GM23338 (cell line): ENCODE measurements at regions not wholly inside any gene's neighbourhood (a gene's known extent, or its start where the extent isn't known, plus 50 kb on each side); places are given as distances from the start of the nearest gene placed in this dataset.
A peak's percentile ranks its signal among the peaks of the same experiment; 100 is the strongest.

Experiments
- ATAC-seq: fragments of 200-7000 bp; cut with Tn5 transposase; 3 replicates; pipeline ENCODE4 v1.9.1; 2020
- DNase-seq: peaks from one replicate; pipeline ENCODE4 v3.0.0-alpha.2; 2015; ENCODE audit warnings: low spot score
- H2AFZ ChIP-seq: fragments of 200-600 bp; sonication (generic); 2 replicates; pipeline ENCODE4 v1.8.0; 2016; ENCODE audit warnings: antibody characterized with exemption, mild to moderate bottlenecking, moderate library complexity
- H3F3A ChIP-seq: fragments of 200-600 bp; sonication (generic); replicated peaks from 2 replicates; pipeline ENCODE4 v1.8.0; 2017; ENCODE audit warnings: antibody characterized with exemption, mixed run types, low read depth
- H3K27ac ChIP-seq: fragments of 200-600 bp; sonication (generic); 2 replicates; pipeline ENCODE4 v1.6.1; 2016; ENCODE audit warnings: low read depth
- H3K27me3 ChIP-seq: fragments of 200-600 bp; sonication (generic); 2 replicates; pipeline ENCODE4 v1.8.0; 2016; ENCODE audit warnings: mild to moderate bottlenecking, mixed run types, moderate library complexity; ENCODE audit not compliant: insufficient read depth
- H3K36me3 ChIP-seq: fragments of 200-600 bp; sonication (generic); 2 replicates; pipeline ENCODE4 v1.8.0; 2016; ENCODE audit warnings: mild to moderate bottlenecking; ENCODE audit not compliant: insufficient read depth
- H3K4me1 ChIP-seq: fragments of 200-600 bp; sonication (generic); 2 replicates; pipeline ENCODE4 v1.8.0; 2016; ENCODE audit warnings: mild to moderate bottlenecking, moderate library complexity; ENCODE audit not compliant: insufficient read depth
- H3K4me2 ChIP-seq: fragments of 200-600 bp; sonication (generic); 2 replicates; pipeline ENCODE4 v1.7.1; 2017; ENCODE audit warnings: mixed run types
- H3K4me3 ChIP-seq: fragments of 200-600 bp; sonication (generic); 2 replicates; pipeline ENCODE4 v1.6.1; 2016; ENCODE audit warnings: mixed run types
- H3K79me2 ChIP-seq: fragments of 200-600 bp; sonication (generic); replicated peaks from 2 replicates; pipeline ENCODE4 v1.8.0; 2017; ENCODE audit warnings: mild to moderate bottlenecking; ENCODE audit not compliant: insufficient read depth
- H3K9me2 ChIP-seq: fragments of 200-600 bp; sonication (generic); 2 replicates; pipeline ENCODE4 v1.8.0; 2017; ENCODE audit not compliant: insufficient read depth
- H4K20me1 ChIP-seq: fragments of 200-600 bp; sonication (generic); replicated peaks from 2 replicates; pipeline ENCODE4 v1.8.0; 2017; ENCODE audit warnings: mild to moderate bottlenecking; ENCODE audit not compliant: insufficient read depth
- H3K27ac Mint-ChIP-seq: 2 replicates; pipeline ENCODE4 v1.8.0; 2020; ENCODE audit warnings: inconsistent platforms, mild to moderate bottlenecking, moderate library complexity, mixed read lengths
- H3K27me3 Mint-ChIP-seq: 3 replicates; pipeline ENCODE4 v1.8.0; 2022; ENCODE audit warnings: low read depth, mild to moderate bottlenecking, moderate library complexity, mixed read lengths, inconsistent platforms; ENCODE audit not compliant: insufficient read depth, poor library complexity
- H3K36me3 Mint-ChIP-seq: 3 replicates; pipeline ENCODE4 v1.8.0; 2021; ENCODE audit warnings: low read depth, mild to moderate bottlenecking, inconsistent platforms, moderate library complexity, mixed read lengths
- H3K4me1 Mint-ChIP-seq: 3 replicates; pipeline ENCODE4 v1.8.0; 2020; ENCODE audit warnings: mild to moderate bottlenecking, inconsistent platforms, mixed read lengths
- H3K4me3 Mint-ChIP-seq: 3 replicates; pipeline ENCODE4 v1.8.0; 2021; ENCODE audit warnings: moderate library complexity, mild to moderate bottlenecking, inconsistent platforms, mixed read lengths
- H3K9me3 Mint-ChIP-seq: 3 replicates; pipeline ENCODE4 v1.8.0; 2020; ENCODE audit warnings: moderate library complexity, mild to moderate bottlenecking, inconsistent platforms, mixed read lengths
- CREB1 ChIP-seq: fragments of 250-450 bp; sonication (Bioruptor Pico); IDR thresholded peaks from 2 replicates; pipeline ENCODE4 v1.5.0; 2020; ENCODE audit warnings: low read depth, mild to moderate bottlenecking, moderate library complexity
- CTCF ChIP-seq, 2 experiments: fragments of 200-600 bp in 1 of 2; sonication (generic) in 1 of 2; conservative IDR thresholded peaks; 2 replicates each; pipeline versions ENCODE4 v1.5.1 to v1.6.1; 2016 to 2017; ENCODE audit warnings: antibody characterized with exemption in 2 of 2, low read depth in 2 of 2, mild to moderate bottlenecking in 2 of 2, moderate library complexity in 1 of 2
- ETS1 ChIP-seq: IDR thresholded peaks from 2 replicates; pipeline ENCODE4 v1.6.1; 2016; ENCODE audit warnings: antibody characterized with exemption
- EZH2 ChIP-seq: fragments of 200-600 bp; sonication (generic); IDR thresholded peaks from one replicate; pipeline ENCODE4 v1.8.0; 2017; ENCODE audit warnings: antibody characterized with exemption, mild to moderate bottlenecking, low read depth; ENCODE audit not compliant: unreplicated experiment
- EZH2phosphoT487 ChIP-seq: fragments of 200-600 bp; sonication (generic); IDR thresholded peaks from one replicate; pipeline ENCODE4 v1.8.1; 2018; ENCODE audit warnings: antibody characterized with exemption; ENCODE audit not compliant: unreplicated experiment
- JUNB ChIP-seq: IDR thresholded peaks from one replicate; pipeline ENCODE4 v1.6.1; 2016; ENCODE audit warnings: antibody characterized with exemption; ENCODE audit not compliant: unreplicated experiment
- NANOG ChIP-seq: IDR thresholded peaks from 2 replicates; pipeline ENCODE4 v1.6.1; 2016; ENCODE audit warnings: antibody characterized with exemption, borderline replicate concordance
- POLR2AphosphoS5 ChIP-seq: IDR thresholded peaks from 2 replicates; pipeline ENCODE4 v1.6.1; 2016; ENCODE audit warnings: antibody characterized with exemption, low read depth
- REST ChIP-seq: IDR thresholded peaks from one replicate; pipeline ENCODE4 v1.6.1; 2018; ENCODE audit warnings: antibody characterized with exemption; ENCODE audit not compliant: unreplicated experiment
- STAT1 ChIP-seq: IDR thresholded peaks from one replicate; pipeline ENCODE4 v1.6.1; 2016; ENCODE audit warnings: antibody characterized with exemption; ENCODE audit not compliant: unreplicated experiment
- ZNF114 ChIP-seq: fragments of 250-450 bp; sonication (Bioruptor Pico); IDR thresholded peaks from 2 replicates; pipeline ENCODE4 v1.5.0; 2020; ENCODE audit warnings: mild to moderate bottlenecking, moderate library complexity
- ZNF331 ChIP-seq: fragments of 250-450 bp; sonication (Bioruptor Pico); IDR thresholded peaks from 2 replicates; pipeline ENCODE4 v1.5.0; 2020; ENCODE audit warnings: low read depth, mild to moderate bottlenecking, moderate library complexity
- ZNF462 ChIP-seq: fragments of 250-450 bp; sonication (Bioruptor Pico); IDR thresholded peaks from 2 replicates; pipeline ENCODE4 v1.5.0; 2020; ENCODE audit warnings: mild to moderate bottlenecking, moderate library complexity

- H3K9me2 ChIP-seq, result no peaks in the 10 kb centered on the region
- H3K4me1 ChIP-seq, result peaks cover 6% of the 10 kb centered on the region; the same call in 1 of the 2 replicates
- Mint-ChIP-seq H3K36me3 (no peaks in the 10 kb centered on the region), H3K4me3 (no peak overlapping the region), H3K27me3 (no peaks in the 10 kb centered on the region), H3K9me3 (no peaks in the 10 kb centered on the region), H3K27ac (no peak overlapping the region), H3K4me1 (no peaks in the 10 kb centered on the region)
- no peak overlapping the region for H3K4me2 ChIP-seq
- no peaks in the 10 kb centered on the region for H3F3A ChIP-seq
- no peaks in the 10 kb centered on the region for H3K27me3 ChIP-seq
- no peak for TF ChIP-seq NANOG
- TF ChIP-seq ZNF462 (CRISPR knock-in tag), result no peak
- TF ChIP-seq ZNF114 (CRISPR knock-in tag), result no peak
- TF ChIP-seq CTCF (conservative IDR thresholded peaks at IDR 0.05; ENCODE audit: low read depth in 2 of 2), result no peak
- no peak for TF ChIP-seq CREB1 (CRISPR knock-in tag)
- no peak for TF ChIP-seq EZH2phosphoT487
- no peak for TF ChIP-seq EZH2
- TF ChIP-seq JUNB, result no peak
- no peak for TF ChIP-seq STAT1
- no peak for TF ChIP-seq ZNF331 (CRISPR knock-in tag)
- no peak for TF ChIP-seq REST
- TF ChIP-seq ETS1, result no peak
- TF ChIP-seq POLR2AphosphoS5, result no peak
- ATAC-seq (peak; percentile 36), DNase-seq (peak; percentile 7)
- H3K4me3 ChIP-seq, result no peak overlapping the region
- H4K20me1 ChIP-seq, result no peaks in the 10 kb centered on the region
- H3K79me2 ChIP-seq, result no peaks in the 10 kb centered on the region
- H2AFZ ChIP-seq, result no peak overlapping the region
- H3K27ac ChIP-seq, result no peak overlapping the region
- H3K36me3 ChIP-seq, result no peaks in the 10 kb centered on the region
These were observed 53.1 kb downstream of the ATXN3L start for GRCh38 chrX:13266641-13267345.
